Liver (tissue), 7 donors: ENCODE measurements at regions not wholly inside any gene's neighbourhood (a gene's known extent, or its start where the extent isn't known, plus 50 kb on each side); places are given as distances from the start of the nearest gene placed in this dataset.

ENCODE experiments used
- DNase-seq: peaks from one replicate; pipeline ENCODE4 v3.0.0-alpha.2; 2017; ENCODE audit warnings: low spot score
- H3K27ac ChIP-seq, 2 donors: one replicate each; pipeline ENCODE4 v1.7.0; 2013; ENCODE audit warnings: inconsistent platforms in 2 of 2, low read length in 2 of 2, control low read depth in 1 of 2, low read depth in 1 of 2, mild to moderate bottlenecking in 1 of 2
- H3K27me3 ChIP-seq, 4 donors: one replicate each; pipeline versions ENCODE4 v1.6.1 to v1.7.0; 2013; ENCODE audit warnings: low read length in 3 of 4, inconsistent platforms in 1 of 4, mild to moderate bottlenecking in 1 of 4, moderate library complexity in 1 of 4; ENCODE audit not compliant: control insufficient read depth in 4 of 4, insufficient read depth in 4 of 4
- H3K36me3 ChIP-seq, 4 donors: one replicate each; pipeline versions ENCODE4 v1.6.1 to v1.7.0; 2013; ENCODE audit warnings: low read length in 3 of 4, mild to moderate bottlenecking in 3 of 4, low read depth in 1 of 4, moderate library complexity in 1 of 4; ENCODE audit not compliant: control insufficient read depth in 4 of 4, insufficient read depth in 3 of 4
- H3K4me1 ChIP-seq, 4 donors: one replicate each; pipeline versions ENCODE4 v1.6.1 to v1.7.0; 2013; ENCODE audit warnings: low read length in 3 of 4, mild to moderate bottlenecking in 3 of 4, moderate library complexity in 1 of 4; ENCODE audit not compliant: control insufficient read depth in 4 of 4, insufficient read depth in 4 of 4
- H3K4me3 ChIP-seq, 3 donors: one replicate each; pipeline versions ENCODE4 v1.6.1 to v1.7.0; 2013; ENCODE audit warnings: low read length in 3 of 3, control low read depth in 1 of 3, low read depth in 1 of 3, mild to moderate bottlenecking in 1 of 3
- H3K9ac ChIP-seq, 2 donors: one replicate each; pipeline ENCODE4 v1.7.0; 2013; ENCODE audit warnings: low read length in 2 of 2, mild to moderate bottlenecking in 2 of 2, moderate library complexity in 2 of 2, control low read depth in 1 of 2, low read depth in 1 of 2
- H3K9me3 ChIP-seq, 4 donors: one replicate each; pipeline versions ENCODE4 v1.6.1 to v1.7.0; 2013; ENCODE audit warnings: low read length in 3 of 4; ENCODE audit not compliant: control insufficient read depth in 4 of 4
- ATF3 ChIP-seq: IDR thresholded peaks from 2 replicates; pipeline ENCODE4 v1.6.1; 2016; ENCODE audit warnings: antibody characterized with exemption
- EGR1 ChIP-seq, 2 donors: IDR thresholded peaks; 2 replicates each; pipeline ENCODE4 v1.6.1; 2016 to 2018; ENCODE audit warnings: antibody characterized with exemption in 2 of 2, low read depth in 2 of 2
- FOXA1 ChIP-seq: IDR thresholded peaks from 2 replicates; pipeline ENCODE4 v1.6.1; 2016; ENCODE audit warnings: antibody characterized with exemption
- GABPA ChIP-seq, 2 donors: IDR thresholded peaks in 1 of 2; conservative IDR thresholded peaks in 1 of 2; 2 replicates each; pipeline ENCODE4 v1.6.1; 2016; ENCODE audit warnings: antibody characterized with exemption in 2 of 2, mild to moderate bottlenecking in 1 of 2, moderate library complexity in 1 of 2
- HNF4A ChIP-seq, 2 donors: conservative IDR thresholded peaks; 2 replicates each; pipeline ENCODE4 v1.6.1; 2016; ENCODE audit warnings: antibody characterized with exemption in 2 of 2, mild to moderate bottlenecking in 2 of 2
- HNF4G ChIP-seq: IDR thresholded peaks from 2 replicates; pipeline ENCODE4 v1.6.1; 2016; ENCODE audit warnings: antibody characterized with exemption
- JUND ChIP-seq, 2 donors: IDR thresholded peaks; 2 replicates each; pipeline ENCODE4 v1.6.1; 2016; ENCODE audit warnings: antibody characterized with exemption in 2 of 2
- RAD21 ChIP-seq, 2 donors: IDR thresholded peaks; 2 replicates each; pipeline ENCODE4 v1.6.1; 2016; ENCODE audit warnings: antibody characterized with exemption in 2 of 2, mild to moderate bottlenecking in 2 of 2
- REST ChIP-seq: IDR thresholded peaks from 2 replicates; pipeline ENCODE4 v1.6.1; 2016; ENCODE audit warnings: antibody characterized with exemption, mild to moderate bottlenecking
- RXRA ChIP-seq, 2 donors: IDR thresholded peaks; 2 replicates each; pipeline ENCODE4 v1.6.1; 2017 to 2018; ENCODE audit warnings: antibody characterized with exemption in 2 of 2, mild to moderate bottlenecking in 1 of 2
- SP1 ChIP-seq: IDR thresholded peaks from 2 replicates; pipeline ENCODE4 v1.6.1; 2018; ENCODE audit warnings: antibody characterized with exemption, mild to moderate bottlenecking
- TAF1 ChIP-seq: conservative IDR thresholded peaks from 2 replicates; pipeline ENCODE4 v1.6.1; 2016; ENCODE audit warnings: antibody characterized with exemption, mild to moderate bottlenecking
- WGBS: extraction: QIAGEN DNeasy Blood & Tissue Kit; methylation state at CpG from one replicate; pipeline ENCODE4 v1.1.7; 2013; 5-methylcytosine and 5-hydroxymethylcytosine counted together
- TF ChIP-seq, protein P1 (sequence below): IDR thresholded peaks from 2 replicates; pipeline ENCODE4 v1.6.1; 2016; ENCODE audit warnings: antibody characterized with exemption
- TF ChIP-seq, protein P2 (sequence below): IDR thresholded peaks from 2 replicates; pipeline ENCODE4 v1.6.1; 2016; ENCODE audit warnings: antibody characterized with exemption
- donor health status: healthy.
- donor health status: healthy.
- donor health status: healthy.
- donor health status: healthy.

DNA sequence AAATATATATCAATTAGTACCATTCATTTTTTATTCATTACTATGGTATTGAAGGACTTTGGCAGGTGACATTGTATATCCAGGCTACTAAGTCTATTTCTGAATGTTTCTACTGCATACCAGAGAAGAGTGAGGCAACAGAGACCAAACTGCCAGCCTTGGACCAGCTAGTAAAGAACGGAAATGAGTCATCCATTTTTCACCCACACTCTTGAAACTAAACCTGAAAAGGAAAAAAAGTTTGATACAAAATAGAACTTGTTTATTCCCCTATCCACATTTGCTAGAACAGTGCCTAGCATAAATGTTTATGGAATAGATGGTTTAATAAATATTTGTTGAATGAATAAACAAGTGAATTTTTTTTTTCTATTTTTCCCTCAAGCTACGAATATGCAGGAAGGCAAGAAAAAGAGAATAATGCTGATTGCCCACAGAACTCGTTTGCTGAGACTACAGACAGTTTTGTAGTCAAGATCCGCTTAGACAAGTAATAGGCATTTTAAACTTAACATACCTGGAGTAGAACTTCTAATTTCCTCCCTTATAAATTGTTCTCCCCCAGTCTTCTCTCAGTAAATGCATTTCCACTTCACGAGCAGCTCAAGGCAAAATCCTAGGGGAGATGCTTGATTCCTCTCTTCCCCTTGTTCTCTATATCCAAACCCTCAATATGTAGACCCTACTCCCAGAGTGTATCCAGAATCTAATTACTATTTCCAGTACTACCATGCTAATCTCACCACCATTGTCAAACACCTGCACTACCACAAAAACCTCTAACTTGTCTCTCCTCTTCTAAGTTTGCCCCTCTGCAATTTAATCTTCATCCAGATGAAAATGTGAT is 146.2 kb upstream of the RASA1 start:
- no peak overlapping the region for H3K4me3 ChIP-seq
- H3K9ac ChIP-seq = no peak overlapping the region
- TF ChIP-seq HNF4A (conservative IDR thresholded peaks at IDR 0.05) = no peak
- TF ChIP-seq JUND (IDR thresholded peaks at IDR 0.05) = peak in 1 of 2 donors; percentile 33
- TF ChIP-seq, protein P1, sequence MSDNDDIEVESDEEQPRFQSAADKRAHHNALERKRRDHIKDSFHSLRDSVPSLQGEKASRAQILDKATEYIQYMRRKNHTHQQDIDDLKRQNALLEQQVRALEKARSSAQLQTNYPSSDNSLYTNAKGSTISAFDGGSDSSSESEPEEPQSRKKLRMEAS = no peak
- H3K4me1 ChIP-seq = no peaks in the 10 kb centered on the region
- WGBS = 64% methylated on average over 5 of the region's 5 CpGs
- no peak for DNase-seq
- H3K9me3 ChIP-seq = no peaks in the 10 kb centered on the region
- no peaks in the 10 kb centered on the region for H3K36me3 ChIP-seq
- H3K27me3 ChIP-seq = peaks cover 0 to 4% (median 0%) of the 10 kb centered on the region in 4 donors
- H3K27ac ChIP-seq = no peak overlapping the region

DNA sequence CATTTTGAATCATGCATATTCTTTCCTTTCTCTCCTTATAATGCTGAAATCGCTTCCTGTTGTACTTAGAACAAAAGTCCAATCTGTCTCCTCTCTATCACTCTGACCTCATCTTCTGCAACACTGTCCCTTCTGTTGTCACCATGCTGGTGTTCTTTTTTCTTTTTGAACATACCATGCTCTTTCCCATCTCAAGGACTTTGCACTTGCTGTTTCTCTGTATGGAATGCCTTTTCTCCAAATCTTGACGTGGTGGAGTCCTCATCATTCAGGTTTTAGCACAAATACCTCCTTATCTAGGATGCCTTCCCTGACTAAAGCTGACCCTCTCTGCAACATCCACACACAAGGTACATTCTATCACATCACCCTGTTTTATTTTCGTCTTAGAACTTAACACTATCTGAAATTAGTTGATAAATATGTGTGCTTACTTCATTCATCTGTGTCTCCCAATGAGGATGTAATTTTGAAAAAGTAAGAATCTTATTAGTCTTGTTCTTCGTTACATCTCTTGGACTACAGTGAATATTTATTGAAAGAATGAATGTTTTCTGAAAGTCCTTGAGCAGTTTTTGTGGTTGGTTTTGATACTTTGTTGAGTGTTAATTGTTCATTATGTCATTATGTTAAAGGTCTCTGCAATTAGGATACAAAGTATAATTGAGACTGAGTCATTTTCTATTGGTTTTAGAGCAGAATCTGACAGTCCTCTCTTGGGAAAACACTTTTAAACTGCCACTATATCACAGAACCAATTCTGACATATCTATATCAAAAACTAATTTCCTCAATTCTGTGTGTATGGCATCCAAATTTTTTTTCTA is 145.3 kb upstream of the RASA1 start:
- WGBS = 55% methylated on average over 4 of the region's 4 CpGs
- H3K27ac ChIP-seq = no peak overlapping the region
- TF ChIP-seq JUND (IDR thresholded peaks at IDR 0.05) = no peak
- TF ChIP-seq TAF1 = no peak
- no peak for TF ChIP-seq FOXA1
- no peak for TF ChIP-seq HNF4G
- TF ChIP-seq RAD21 (IDR thresholded peaks at IDR 0.05) = no peak
- TF ChIP-seq, protein P2, sequence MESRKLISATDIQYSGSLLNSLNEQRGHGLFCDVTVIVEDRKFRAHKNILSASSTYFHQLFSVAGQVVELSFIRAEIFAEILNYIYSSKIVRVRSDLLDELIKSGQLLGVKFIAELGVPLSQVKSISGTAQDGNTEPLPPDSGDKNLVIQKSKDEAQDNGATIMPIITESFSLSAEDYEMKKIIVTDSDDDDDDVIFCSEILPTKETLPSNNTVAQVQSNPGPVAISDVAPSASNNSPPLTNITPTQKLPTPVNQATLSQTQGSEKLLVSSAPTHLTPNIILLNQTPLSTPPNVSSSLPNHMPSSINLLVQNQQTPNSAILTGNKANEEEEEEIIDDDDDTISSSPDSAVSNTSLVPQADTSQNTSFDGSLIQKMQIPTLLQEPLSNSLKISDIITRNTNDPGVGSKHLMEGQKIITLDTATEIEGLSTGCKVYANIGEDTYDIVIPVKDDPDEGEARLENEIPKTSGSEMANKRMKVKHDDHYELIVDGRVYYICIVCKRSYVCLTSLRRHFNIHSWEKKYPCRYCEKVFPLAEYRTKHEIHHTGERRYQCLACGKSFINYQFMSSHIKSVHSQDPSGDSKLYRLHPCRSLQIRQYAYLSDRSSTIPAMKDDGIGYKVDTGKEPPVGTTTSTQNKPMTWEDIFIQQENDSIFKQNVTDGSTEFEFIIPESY = no peak
- TF ChIP-seq, protein P1 = no peak
- no peak for TF ChIP-seq GABPA (IDR thresholded peaks at IDR 0.05 in 1 of 2, conservative IDR thresholded peaks at IDR 0.05 in 1 of 2)
- no peak for TF ChIP-seq REST
- no peak for TF ChIP-seq EGR1 (IDR thresholded peaks at IDR 0.05; ENCODE audit: low read depth in 2 of 2)
- TF ChIP-seq ATF3 = no peak
- no peak for TF ChIP-seq SP1
- no peak for TF ChIP-seq RXRA (IDR thresholded peaks at IDR 0.05)

More for the DNA sequence above, 145.3 kb upstream of the RASA1 start:
- H3K9ac ChIP-seq = no peak overlapping the region
- H3K4me3 ChIP-seq = no peak overlapping the region
- H3K4me1 ChIP-seq = no peaks in the 10 kb centered on the region
- peaks cover 0 to 7% (median 0%) of the 10 kb centered on the region in 4 donors for H3K27me3 ChIP-seq
- no peaks in the 10 kb centered on the region for H3K36me3 ChIP-seq
- DNase-seq = no peak
- no peaks in the 10 kb centered on the region for H3K9me3 ChIP-seq
